OCI-LY7 (cell line): ENCODE measurements at regions not wholly inside any gene's neighbourhood (a gene's known extent, or its start where the extent isn't known, plus 50 kb on each side); places are given as distances from the start of the nearest gene placed in this dataset.

Experiments used
- EZH2phosphoT487 ChIP-seq: fragments of 200-600 bp; sonication (generic); IDR thresholded peaks from 2 replicates; pipeline ENCODE4 v1.6.1; 2018; ENCODE audit warnings: low read depth, borderline replicate concordance, mild to moderate bottlenecking, mixed run types, antibody characterized with exemption, low read length, moderate library complexity, mixed read lengths
- TF ChIP-seq, protein P1 (sequence below): fragments of 200-600 bp; sonication (generic); conservative IDR thresholded peaks from 2 replicates; pipeline ENCODE4 v1.5.1; 2014; ENCODE audit warnings: mild to moderate bottlenecking, antibody characterized with exemption, low read length, moderate library complexity, mixed read lengths

DNA sequence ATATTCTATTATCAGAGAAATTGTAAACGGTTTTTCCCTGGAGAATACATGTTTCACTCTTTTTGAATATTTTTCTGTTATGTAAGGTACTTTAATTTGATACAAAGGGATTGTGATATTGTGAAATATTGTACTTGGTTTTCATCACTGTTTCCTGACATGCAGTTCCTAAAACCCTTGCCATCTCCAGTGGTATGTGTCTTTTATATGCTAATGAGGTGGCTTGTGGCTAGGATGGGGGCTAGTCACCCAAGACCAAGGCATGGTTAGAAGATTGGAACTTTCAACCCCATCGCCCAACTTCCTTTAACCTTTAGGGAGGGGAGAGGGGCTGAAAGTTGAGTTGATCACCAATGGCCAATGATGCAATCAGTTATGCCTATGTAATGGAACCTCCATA, 160.6 kb downstream of the TAF11L14 start:
- TF ChIP-seq, protein P1, sequence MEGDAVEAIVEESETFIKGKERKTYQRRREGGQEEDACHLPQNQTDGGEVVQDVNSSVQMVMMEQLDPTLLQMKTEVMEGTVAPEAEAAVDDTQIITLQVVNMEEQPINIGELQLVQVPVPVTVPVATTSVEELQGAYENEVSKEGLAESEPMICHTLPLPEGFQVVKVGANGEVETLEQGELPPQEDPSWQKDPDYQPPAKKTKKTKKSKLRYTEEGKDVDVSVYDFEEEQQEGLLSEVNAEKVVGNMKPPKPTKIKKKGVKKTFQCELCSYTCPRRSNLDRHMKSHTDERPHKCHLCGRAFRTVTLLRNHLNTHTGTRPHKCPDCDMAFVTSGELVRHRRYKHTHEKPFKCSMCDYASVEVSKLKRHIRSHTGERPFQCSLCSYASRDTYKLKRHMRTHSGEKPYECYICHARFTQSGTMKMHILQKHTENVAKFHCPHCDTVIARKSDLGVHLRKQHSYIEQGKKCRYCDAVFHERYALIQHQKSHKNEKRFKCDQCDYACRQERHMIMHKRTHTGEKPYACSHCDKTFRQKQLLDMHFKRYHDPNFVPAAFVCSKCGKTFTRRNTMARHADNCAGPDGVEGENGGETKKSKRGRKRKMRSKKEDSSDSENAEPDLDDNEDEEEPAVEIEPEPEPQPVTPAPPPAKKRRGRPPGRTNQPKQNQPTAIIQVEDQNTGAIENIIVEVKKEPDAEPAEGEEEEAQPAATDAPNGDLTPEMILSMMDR = no peak
- no peak for TF ChIP-seq EZH2phosphoT487
